GM12865 (cell line): ENCODE measurements at regions not wholly inside any gene's neighbourhood (a gene's known extent, or its start where the extent isn't known, plus 50 kb on each side); places are given as distances from the start of the nearest gene placed in this dataset.

Experiments used
- DNase-seq: peaks from one replicate; pipeline ENCODE4 v3.0.0; 2010; ENCODE audit warnings: low read depth
- H3K4me3 ChIP-seq: 2 replicates; pipeline ENCODE4 v1.5.1; 2011; ENCODE audit warnings: mild to moderate bottlenecking, low read depth, low read length, control low read depth
- TF ChIP-seq, protein P1 (sequence below): IDR thresholded peaks from 2 replicates; pipeline ENCODE4 v1.5.1; 2011; ENCODE audit warnings: low read length, control low read depth, low read depth, inconsistent platforms; ENCODE audit not compliant: insufficient read depth; ENCODE audit errors: missing control alignments

DNA sequence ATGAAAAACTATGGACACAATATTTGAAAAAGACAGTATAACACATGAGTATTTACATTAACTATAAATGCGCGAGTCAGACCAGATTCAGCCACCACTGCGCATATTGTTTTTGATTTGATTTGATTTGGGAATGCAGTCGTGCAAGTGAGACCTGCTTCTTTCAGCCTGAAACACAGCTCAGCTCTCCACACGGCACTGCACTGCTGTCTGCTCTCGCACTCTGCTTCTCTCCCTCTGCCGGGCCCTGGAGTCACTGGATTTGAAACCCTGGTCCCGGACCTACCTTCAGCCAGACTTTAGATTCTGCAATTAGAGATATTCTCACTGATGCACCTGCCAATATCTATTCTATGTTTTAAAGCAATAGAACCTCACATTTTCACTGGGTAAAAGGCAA is 143.9 kb upstream of the TMEM132C start:
- TF ChIP-seq, protein P1, sequence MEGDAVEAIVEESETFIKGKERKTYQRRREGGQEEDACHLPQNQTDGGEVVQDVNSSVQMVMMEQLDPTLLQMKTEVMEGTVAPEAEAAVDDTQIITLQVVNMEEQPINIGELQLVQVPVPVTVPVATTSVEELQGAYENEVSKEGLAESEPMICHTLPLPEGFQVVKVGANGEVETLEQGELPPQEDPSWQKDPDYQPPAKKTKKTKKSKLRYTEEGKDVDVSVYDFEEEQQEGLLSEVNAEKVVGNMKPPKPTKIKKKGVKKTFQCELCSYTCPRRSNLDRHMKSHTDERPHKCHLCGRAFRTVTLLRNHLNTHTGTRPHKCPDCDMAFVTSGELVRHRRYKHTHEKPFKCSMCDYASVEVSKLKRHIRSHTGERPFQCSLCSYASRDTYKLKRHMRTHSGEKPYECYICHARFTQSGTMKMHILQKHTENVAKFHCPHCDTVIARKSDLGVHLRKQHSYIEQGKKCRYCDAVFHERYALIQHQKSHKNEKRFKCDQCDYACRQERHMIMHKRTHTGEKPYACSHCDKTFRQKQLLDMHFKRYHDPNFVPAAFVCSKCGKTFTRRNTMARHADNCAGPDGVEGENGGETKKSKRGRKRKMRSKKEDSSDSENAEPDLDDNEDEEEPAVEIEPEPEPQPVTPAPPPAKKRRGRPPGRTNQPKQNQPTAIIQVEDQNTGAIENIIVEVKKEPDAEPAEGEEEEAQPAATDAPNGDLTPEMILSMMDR, result no peak
- H3K4me3 ChIP-seq, result no peak overlapping the region
- DNase-seq, result no peak

DNA sequence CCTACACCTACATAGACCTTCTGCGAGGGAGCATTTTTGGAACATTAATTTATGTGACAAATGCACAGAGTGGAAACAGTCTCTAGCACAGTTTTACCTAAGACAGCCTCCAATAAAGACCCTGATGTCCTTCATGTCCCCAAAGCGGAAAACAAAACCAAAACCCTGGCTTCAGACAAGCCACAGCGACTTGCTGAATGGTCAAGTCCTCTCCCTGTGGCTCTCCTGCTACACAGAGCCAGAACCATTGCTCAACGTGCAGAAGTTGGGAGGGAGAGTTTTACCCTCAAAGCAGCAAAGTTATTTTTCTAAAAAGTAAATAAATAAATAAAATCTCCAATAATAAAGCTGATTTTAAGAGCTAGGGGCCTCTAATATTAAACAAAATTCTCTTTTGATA is 135.0 kb upstream of the TMEM132C start:
- H3K4me3 ChIP-seq, result no peak overlapping the region
- DNase-seq, result no peak
- TF ChIP-seq, protein P1, result no peak

DNA sequence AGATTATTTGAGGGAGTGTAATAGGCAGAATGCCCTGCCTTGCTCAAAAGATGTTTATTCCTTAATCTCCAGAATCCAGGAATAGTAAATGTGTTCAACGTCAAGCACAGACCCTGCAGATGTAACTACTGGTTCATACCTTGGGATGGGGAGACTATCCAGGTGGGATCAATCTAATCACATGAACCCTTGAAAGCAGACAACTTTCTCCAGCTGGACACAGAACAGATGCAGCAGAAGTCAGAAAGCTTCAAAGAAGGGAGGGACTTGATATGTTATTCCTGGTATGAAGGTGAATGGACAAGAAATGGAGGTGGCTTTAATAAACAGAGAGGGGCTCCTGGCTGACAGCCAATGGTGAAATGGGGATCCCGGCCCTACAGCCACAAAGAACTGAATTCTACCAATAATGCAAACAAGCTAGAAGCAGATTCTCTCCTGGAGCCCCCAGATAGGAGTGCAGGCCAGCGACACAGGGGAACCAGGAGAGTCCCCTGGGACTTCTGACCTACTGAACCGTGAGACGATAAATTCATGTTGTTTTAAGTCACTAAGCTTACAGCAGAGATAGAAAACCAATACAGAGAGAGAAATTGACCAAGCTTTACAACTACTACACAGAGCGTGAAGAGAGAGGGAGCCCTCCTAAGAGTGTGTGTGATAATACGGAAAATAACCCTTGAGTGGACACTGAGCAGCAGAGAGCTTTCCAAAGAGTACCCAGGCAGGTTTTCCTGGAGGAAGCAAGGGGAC is 133.5 kb upstream of the TMEM132C start:
- H3K4me3 ChIP-seq, result no peak overlapping the region
- TF ChIP-seq, protein P1, result no peak
- DNase-seq, result peak; percentile 14

DNA sequence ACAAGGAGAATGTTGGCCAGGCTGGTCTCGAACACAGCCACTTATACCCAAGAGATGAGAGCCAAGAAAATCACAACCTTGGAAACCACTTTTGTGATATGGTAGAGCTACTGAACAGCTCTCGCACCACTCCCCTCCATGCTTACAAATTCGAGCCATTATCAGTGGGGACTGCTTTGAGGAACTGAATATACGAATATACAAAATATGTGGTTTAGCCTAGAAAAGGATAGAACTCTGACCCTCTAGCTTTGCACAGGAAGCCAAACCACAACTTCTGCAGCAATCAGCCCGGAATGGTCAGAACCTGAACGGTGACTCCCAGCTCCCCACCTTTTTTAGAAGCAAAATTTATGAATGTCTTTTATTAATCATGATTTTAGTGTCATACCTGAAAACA is 129.8 kb upstream of the TMEM132C start:
- peak; percentile 55 for DNase-seq
- no peak overlapping the region for H3K4me3 ChIP-seq
- TF ChIP-seq, protein P1, result no peak

DNA sequence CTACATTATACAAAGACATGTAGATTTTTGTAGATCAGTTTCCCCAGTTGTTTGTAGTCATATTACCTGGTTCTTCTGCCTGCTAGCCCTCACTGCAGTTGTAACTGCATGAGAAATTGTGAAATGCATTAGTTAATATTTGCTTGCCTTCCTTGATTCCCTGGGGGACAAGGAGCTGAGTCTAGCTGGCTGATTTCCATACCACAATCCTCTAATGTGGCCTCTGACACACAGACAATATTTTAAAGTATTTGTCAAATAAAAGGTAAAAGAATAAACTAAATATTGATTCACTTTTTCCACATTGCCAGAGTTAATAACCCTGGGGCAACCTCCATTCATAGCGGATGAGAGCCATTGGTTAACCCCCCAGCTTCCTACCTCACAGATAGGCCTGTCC is 128.8 kb upstream of the TMEM132C start:
- no peak for DNase-seq
- no peak overlapping the region for H3K4me3 ChIP-seq
- TF ChIP-seq, protein P1, result no peak

DNA sequence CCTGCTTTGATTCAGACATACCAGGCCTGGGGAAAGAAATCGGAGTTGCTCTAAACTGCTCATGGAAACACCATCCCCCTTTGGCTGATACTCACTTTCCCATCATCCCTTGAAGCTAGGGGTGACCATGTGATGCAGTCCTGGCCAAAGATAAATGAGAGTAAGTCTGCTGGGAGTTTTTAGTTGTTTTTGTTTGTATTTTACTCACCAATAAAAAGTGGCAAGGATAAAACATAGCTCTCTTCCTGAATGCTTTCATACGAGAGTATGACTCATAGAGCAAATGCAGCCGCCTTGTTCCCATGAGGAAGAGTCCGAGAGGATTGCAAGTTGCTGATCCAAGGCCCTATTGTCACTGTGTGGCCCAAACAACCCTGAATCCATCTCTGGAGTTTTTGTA is 126.4 kb upstream of the TMEM132C start:
- no peak overlapping the region for H3K4me3 ChIP-seq
- TF ChIP-seq, protein P1, result no peak
- no peak for DNase-seq

DNA sequence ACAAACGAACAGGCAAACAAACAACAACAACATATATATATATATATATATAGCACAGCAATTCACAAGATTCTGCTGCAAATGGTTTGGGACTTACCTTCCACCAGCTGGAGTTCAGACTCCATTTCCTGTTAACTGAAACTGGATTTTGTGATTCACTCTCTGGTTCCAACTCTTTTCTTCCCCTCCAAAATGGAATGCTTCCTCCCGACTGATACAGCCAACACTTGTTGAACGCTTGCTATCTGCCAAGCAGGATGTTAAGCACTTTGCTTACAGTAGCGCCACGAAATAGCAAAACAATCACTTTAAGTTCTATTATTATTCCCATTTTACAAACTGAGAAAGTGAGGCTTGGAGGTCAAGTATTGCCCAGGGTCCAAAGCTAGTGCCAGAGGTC is 116.0 kb upstream of the TMEM132C start:
- DNase-seq, result no peak
- TF ChIP-seq, protein P1, result no peak
- H3K4me3 ChIP-seq, result no peak overlapping the region
